GM12874 (cell line): ENCODE measurements at regions not wholly inside any gene's neighbourhood (a gene's known extent, or its start where the extent isn't known, plus 50 kb on each side); places are given as distances from the start of the nearest gene placed in this dataset.

Experiments
- CTCF ChIP-seq: IDR thresholded peaks from 2 replicates; pipeline ENCODE4 v1.5.1; 2011; ENCODE audit warnings: low read depth, mild to moderate bottlenecking, control low read depth, low read length, moderate library complexity; ENCODE audit not compliant: insufficient read depth

- TF ChIP-seq CTCF, result no peak
Measured at GRCh38 chr6:41429506-41430504, 94.4 kb downstream of the NCR2 start.

- no peak for TF ChIP-seq CTCF
Measured at GRCh38 chr6:41430875-41431274, 95.5 kb downstream of the NCR2 start.

- no peak for TF ChIP-seq CTCF
Measured at GRCh38 chr6:41432280-41432679, 96.9 kb downstream of the NCR2 start.

- no peak for TF ChIP-seq CTCF
Measured at GRCh38 chr6:41434803-41435481, 99.5 kb downstream of the NCR2 start.

GRCh38 chr6:41437604-41438003 lies 102.2 kb downstream of the NCR2 start:
- no peak for TF ChIP-seq CTCF

- no peak for TF ChIP-seq CTCF
Measured at GRCh38 chr6:41438746-41439145, 103.3 kb downstream of the NCR2 start.
